H1 (cell line): ENCODE measurements at regions not wholly inside any gene's neighbourhood (a gene's known extent, or its start where the extent isn't known, plus 50 kb on each side); places are given as distances from the start of the nearest gene placed in this dataset.

Experiments
- TF ChIP-seq, protein P1 (sequence below): fragments of 300-600 bp; sonication (generic); IDR thresholded peaks from 2 replicates; pipeline ENCODE4 v1.7.1; 2012; ENCODE audit warnings: low read length, moderate library complexity, mild to moderate bottlenecking, inconsistent platforms; ENCODE audit not compliant: insufficient replicate concordance
- TF ChIP-seq, protein P2 (sequence below): IDR thresholded peaks from 2 replicates; pipeline ENCODE4 v1.6.1; 2012; ENCODE audit warnings: inconsistent platforms

DNA sequence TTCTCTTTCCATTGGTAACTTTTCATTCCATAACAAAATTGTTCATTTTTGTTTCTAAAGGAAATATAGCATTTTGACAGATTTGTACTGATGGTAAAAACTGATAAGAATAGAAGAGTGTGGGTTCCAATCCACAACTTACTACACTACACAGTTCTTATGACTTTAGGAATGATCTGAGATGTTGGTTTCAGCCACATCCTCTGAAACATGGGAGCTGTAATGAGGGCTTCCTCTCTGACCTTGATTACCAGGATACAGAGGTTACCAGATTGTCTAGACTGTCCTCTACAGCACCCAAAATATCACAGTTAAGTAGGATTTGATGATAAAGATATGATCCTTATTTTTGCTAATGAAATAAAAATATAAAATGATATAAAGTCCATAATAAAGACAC is 1184.6 kb downstream of the FLRT2 start (continued):
- TF ChIP-seq, protein P1, sequence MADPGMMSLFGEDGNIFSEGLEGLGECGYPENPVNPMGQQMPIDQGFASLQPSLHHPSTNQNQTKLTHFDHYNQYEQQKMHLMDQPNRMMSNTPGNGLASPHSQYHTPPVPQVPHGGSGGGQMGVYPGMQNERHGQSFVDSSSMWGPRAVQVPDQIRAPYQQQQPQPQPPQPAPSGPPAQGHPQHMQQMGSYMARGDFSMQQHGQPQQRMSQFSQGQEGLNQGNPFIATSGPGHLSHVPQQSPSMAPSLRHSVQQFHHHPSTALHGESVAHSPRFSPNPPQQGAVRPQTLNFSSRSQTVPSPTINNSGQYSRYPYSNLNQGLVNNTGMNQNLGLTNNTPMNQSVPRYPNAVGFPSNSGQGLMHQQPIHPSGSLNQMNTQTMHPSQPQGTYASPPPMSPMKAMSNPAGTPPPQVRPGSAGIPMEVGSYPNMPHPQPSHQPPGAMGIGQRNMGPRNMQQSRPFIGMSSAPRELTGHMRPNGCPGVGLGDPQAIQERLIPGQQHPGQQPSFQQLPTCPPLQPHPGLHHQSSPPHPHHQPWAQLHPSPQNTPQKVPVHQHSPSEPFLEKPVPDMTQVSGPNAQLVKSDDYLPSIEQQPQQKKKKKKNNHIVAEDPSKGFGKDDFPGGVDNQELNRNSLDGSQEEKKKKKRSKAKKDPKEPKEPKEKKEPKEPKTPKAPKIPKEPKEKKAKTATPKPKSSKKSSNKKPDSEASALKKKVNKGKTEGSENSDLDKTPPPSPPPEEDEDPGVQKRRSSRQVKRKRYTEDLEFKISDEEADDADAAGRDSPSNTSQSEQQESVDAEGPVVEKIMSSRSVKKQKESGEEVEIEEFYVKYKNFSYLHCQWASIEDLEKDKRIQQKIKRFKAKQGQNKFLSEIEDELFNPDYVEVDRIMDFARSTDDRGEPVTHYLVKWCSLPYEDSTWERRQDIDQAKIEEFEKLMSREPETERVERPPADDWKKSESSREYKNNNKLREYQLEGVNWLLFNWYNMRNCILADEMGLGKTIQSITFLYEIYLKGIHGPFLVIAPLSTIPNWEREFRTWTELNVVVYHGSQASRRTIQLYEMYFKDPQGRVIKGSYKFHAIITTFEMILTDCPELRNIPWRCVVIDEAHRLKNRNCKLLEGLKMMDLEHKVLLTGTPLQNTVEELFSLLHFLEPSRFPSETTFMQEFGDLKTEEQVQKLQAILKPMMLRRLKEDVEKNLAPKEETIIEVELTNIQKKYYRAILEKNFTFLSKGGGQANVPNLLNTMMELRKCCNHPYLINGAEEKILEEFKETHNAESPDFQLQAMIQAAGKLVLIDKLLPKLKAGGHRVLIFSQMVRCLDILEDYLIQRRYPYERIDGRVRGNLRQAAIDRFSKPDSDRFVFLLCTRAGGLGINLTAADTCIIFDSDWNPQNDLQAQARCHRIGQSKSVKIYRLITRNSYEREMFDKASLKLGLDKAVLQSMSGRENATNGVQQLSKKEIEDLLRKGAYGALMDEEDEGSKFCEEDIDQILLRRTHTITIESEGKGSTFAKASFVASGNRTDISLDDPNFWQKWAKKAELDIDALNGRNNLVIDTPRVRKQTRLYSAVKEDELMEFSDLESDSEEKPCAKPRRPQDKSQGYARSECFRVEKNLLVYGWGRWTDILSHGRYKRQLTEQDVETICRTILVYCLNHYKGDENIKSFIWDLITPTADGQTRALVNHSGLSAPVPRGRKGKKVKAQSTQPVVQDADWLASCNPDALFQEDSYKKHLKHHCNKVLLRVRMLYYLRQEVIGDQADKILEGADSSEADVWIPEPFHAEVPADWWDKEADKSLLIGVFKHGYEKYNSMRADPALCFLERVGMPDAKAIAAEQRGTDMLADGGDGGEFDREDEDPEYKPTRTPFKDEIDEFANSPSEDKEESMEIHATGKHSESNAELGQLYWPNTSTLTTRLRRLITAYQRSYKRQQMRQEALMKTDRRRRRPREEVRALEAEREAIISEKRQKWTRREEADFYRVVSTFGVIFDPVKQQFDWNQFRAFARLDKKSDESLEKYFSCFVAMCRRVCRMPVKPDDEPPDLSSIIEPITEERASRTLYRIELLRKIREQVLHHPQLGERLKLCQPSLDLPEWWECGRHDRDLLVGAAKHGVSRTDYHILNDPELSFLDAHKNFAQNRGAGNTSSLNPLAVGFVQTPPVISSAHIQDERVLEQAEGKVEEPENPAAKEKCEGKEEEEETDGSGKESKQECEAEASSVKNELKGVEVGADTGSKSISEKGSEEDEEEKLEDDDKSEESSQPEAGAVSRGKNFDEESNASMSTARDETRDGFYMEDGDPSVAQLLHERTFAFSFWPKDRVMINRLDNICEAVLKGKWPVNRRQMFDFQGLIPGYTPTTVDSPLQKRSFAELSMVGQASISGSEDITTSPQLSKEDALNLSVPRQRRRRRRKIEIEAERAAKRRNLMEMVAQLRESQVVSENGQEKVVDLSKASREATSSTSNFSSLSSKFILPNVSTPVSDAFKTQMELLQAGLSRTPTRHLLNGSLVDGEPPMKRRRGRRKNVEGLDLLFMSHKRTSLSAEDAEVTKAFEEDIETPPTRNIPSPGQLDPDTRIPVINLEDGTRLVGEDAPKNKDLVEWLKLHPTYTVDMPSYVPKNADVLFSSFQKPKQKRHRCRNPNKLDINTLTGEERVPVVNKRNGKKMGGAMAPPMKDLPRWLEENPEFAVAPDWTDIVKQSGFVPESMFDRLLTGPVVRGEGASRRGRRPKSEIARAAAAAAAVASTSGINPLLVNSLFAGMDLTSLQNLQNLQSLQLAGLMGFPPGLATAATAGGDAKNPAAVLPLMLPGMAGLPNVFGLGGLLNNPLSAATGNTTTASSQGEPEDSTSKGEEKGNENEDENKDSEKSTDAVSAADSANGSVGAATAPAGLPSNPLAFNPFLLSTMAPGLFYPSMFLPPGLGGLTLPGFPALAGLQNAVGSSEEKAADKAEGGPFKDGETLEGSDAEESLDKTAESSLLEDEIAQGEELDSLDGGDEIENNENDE = no peak
- TF ChIP-seq, protein P2, sequence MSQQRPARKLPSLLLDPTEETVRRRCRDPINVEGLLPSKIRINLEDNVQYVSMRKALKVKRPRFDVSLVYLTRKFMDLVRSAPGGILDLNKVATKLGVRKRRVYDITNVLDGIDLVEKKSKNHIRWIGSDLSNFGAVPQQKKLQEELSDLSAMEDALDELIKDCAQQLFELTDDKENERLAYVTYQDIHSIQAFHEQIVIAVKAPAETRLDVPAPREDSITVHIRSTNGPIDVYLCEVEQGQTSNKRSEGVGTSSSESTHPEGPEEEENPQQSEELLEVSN = no peak
